Tibial nerve (tissue), 4 donors: ENCODE measurements at regions not wholly inside any gene's neighbourhood (a gene's known extent, or its start where the extent isn't known, plus 50 kb on each side); places are given as distances from the start of the nearest gene placed in this dataset.

ENCODE experiments used
- DNase-seq, 2 donors: peaks; one replicate each; pipeline ENCODE4 v3.0.0-alpha.2; 2019; ENCODE audit warnings: low spot score in 2 of 2
- H3K27ac ChIP-seq, 4 donors: fragments of 200-600 bp; sonication (generic) in 3 of 4; one replicate each; pipeline ENCODE4 v1.5.1; 2017 to 2019; ENCODE audit warnings: mild to moderate bottlenecking in 1 of 4
- H3K27me3 ChIP-seq, 2 donors: fragments of 200-600 bp; sonication (generic) in 1 of 2; one replicate each; pipeline versions ENCODE4 v1.5.1 to v1.6.0; 2017 to 2019
- H3K36me3 ChIP-seq, 3 donors: fragments of 200-600 bp; sonication (generic); one replicate each; pipeline ENCODE4 v1.5.1; 2018 to 2019
- H3K4me1 ChIP-seq, 4 donors: fragments of 200-600 bp; sonication (generic) in 3 of 4; one replicate each; pipeline ENCODE4 v1.5.1; 2017 to 2019
- H3K4me3 ChIP-seq, 4 donors: fragments of 200-600 bp; sonication (generic) in 3 of 4; one replicate each; pipeline ENCODE4 v1.5.1; 2017 to 2019; ENCODE audit warnings: mild to moderate bottlenecking in 1 of 4, moderate library complexity in 1 of 4
- H3K9me3 ChIP-seq, 4 donors: fragments of 200-600 bp; sonication (generic) in 3 of 4; one replicate each; pipeline ENCODE4 v1.5.1; 2017 to 2019
- EP300 ChIP-seq, 2 donors: sonication (generic); formaldehyde crosslinking; IDR thresholded peaks; one replicate each; pipeline ENCODE4 v1.6.1; 2017; ENCODE audit warnings: antibody characterized with exemption in 2 of 2, mild to moderate bottlenecking in 1 of 2
- POLR2A ChIP-seq, 2 donors: fragments of 450-650 bp; IDR thresholded peaks; one replicate each; pipeline ENCODE4 v1.6.1; 2017; ENCODE audit warnings: antibody characterized with exemption in 2 of 2, mild to moderate bottlenecking in 2 of 2, moderate library complexity in 2 of 2
- WGBS, 2 donors: methylation state at CpG; one replicate each; pipeline ENCODE4 v1.1.5; 2018; 5-methylcytosine and 5-hydroxymethylcytosine counted together
- TF ChIP-seq, protein P1 (sequence below), 5 experiments: fragments of 200-600 bp in 3 of 5; fragments of 450-650 bp in 2 of 5; sonication (generic) in 3 of 5; IDR thresholded peaks; one replicate each; pipeline ENCODE4 v1.5.1; 2016 to 2019; ENCODE audit warnings: antibody characterized with exemption in 5 of 5, mild to moderate bottlenecking in 3 of 5, moderate library complexity in 2 of 5

DNA sequence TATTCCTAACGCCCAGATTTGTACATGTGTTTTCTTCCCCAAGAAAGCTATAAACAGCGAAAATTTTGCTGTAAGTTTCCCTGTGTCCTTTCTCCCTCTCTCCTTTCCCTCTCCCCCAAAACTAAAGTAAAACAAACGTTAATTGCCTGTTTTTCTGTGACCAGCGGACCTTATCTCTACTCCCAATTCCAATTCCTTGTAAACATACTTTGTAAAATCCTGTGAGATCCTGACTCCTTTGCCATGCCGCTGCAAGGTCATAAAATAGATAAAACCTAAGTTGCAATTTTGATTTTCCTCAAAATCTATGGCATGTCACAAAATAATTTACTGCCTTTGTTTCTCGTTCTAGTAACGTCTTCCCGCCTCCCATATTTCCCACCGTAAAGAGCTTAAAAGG lies 217.6 kb downstream of the USP6NL start:
- Histone ChIP-seq H3K36me3 (no peaks in the 10 kb centered on the region), H3K4me1 (peaks cover 0 to 6% (median 0%) of the 10 kb centered on the region in 4 donors), H3K27me3 (no peaks in the 10 kb centered on the region), H3K9me3 (no peaks in the 10 kb centered on the region), H3K27ac (no peak overlapping the region), H3K4me3 (no peak overlapping the region)
- no peak for DNase-seq
- TF ChIP-seq POLR2A (IDR thresholded peaks at IDR 0.05) (no peak), EP300 (IDR thresholded peaks at IDR 0.05) (no peak)
- TF ChIP-seq, protein P1, sequence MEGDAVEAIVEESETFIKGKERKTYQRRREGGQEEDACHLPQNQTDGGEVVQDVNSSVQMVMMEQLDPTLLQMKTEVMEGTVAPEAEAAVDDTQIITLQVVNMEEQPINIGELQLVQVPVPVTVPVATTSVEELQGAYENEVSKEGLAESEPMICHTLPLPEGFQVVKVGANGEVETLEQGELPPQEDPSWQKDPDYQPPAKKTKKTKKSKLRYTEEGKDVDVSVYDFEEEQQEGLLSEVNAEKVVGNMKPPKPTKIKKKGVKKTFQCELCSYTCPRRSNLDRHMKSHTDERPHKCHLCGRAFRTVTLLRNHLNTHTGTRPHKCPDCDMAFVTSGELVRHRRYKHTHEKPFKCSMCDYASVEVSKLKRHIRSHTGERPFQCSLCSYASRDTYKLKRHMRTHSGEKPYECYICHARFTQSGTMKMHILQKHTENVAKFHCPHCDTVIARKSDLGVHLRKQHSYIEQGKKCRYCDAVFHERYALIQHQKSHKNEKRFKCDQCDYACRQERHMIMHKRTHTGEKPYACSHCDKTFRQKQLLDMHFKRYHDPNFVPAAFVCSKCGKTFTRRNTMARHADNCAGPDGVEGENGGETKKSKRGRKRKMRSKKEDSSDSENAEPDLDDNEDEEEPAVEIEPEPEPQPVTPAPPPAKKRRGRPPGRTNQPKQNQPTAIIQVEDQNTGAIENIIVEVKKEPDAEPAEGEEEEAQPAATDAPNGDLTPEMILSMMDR (IDR thresholded peaks at IDR 0.05): no peak
- 71 to 76% methylated on average over 9 of the region's 9 CpGs for WGBS, 2 donors

DNA sequence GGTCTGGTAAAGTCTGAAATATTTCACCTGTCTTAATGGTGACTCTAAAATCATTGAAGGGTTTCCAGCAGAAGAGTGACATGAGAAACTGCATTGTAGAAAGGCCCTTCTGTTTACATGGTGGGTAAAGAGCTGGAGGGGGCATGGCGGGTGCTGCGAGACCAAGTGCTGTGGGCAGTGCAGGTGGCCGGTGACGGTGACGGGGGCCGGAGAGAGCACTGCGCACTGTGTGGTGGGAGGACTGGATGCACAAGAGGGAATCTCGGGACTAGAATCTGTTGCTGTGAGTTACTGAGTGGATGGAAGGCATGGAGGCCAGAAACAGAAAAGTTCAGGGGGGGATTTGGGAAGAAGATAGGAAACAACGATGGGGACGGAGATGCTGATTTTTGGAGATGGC lies 218.7 kb downstream of the USP6NL start:
- no peaks in the 10 kb centered on the region for H3K27me3 ChIP-seq
- no peak for DNase-seq
- H3K9me3 ChIP-seq: no peaks in the 10 kb centered on the region
- peaks cover 0 to 1% (median 0%) of the 10 kb centered on the region in 4 donors for H3K4me1 ChIP-seq
- H3K4me3 ChIP-seq: no peak overlapping the region
- H3K27ac ChIP-seq: no peak overlapping the region
- no peaks in the 10 kb centered on the region for H3K36me3 ChIP-seq
- 94 to 96% methylated on average over 10 of the region's 10 CpGs for WGBS, 2 donors
- TF ChIP-seq POLR2A (IDR thresholded peaks at IDR 0.05): no peak
- no peak for TF ChIP-seq EP300 (IDR thresholded peaks at IDR 0.05)
- TF ChIP-seq, protein P1 (IDR thresholded peaks at IDR 0.05): no peak

DNA sequence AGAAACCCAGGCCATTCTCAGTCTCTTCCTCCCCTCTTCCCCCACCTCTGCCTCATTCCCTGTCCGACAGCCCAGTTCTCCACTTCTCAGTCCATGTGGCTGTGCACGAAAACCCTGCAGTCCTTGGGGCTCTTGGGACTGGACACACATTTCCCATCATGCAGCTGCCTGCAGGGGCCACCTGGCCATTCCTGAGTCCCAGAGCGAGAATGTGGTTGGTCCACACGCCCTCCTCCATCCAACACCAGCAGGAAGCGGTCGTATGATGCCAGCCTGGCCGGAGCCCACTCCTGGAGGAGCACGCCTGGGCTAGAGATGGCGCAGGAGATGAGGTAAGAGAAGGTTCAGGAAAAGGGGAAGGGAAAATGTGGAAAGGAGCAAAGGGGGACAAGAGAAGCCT lies 222.5 kb downstream of the USP6NL start:
- DNase-seq: no peak
- H3K4me1 ChIP-seq: peaks cover 0 to 6% (median 0%) of the 10 kb centered on the region in 4 donors
- no peak for TF ChIP-seq POLR2A (IDR thresholded peaks at IDR 0.05)
- TF ChIP-seq, protein P1 (IDR thresholded peaks at IDR 0.05): no peak
- TF ChIP-seq EP300 (IDR thresholded peaks at IDR 0.05): no peak
- H3K36me3 ChIP-seq: no peaks in the 10 kb centered on the region
- no peaks in the 10 kb centered on the region for H3K9me3 ChIP-seq
- 89 to 90% methylated on average over 9 of the region's 9 CpGs for WGBS, 2 donors
- H3K27me3 ChIP-seq: no peaks in the 10 kb centered on the region
- no peak overlapping the region for H3K27ac ChIP-seq
- H3K4me3 ChIP-seq: no peak overlapping the region

DNA sequence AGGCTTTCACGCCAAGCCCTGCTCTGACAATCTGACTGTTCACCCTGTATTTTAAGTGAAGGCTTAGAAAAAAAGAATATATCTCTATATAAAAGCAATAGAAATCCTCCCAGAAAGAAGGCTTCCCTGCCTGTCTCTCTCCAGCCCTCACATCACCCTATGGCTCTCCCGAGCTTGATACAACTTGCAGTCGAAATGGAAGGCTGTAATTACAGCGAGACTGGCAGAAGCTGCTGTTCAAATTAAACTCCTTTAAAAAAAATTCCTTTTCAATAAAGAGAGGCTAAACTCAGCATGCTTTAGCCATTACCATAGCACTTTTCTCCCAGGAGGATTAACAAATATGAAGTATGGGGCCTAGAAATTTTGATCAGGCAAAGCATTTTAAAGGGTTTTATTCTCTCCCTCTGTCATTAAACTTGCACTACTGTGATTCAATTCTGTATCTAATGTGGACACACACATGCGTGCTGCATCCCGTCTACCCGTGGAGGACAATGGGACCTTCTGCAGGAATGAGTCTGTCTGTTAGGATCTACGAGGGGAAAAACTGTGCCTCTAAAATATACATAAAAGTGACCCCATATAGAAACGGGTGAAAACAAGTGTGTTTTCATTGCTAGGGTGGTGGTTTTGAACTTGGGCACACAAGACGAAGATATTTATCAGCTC lies 223.8 kb downstream of the USP6NL start:
- 42 to 51% methylated on average over 10 of the region's 10 CpGs for WGBS, 2 donors
- TF ChIP-seq, protein P1 (IDR thresholded peaks at IDR 0.05): no peak
- no peak for TF ChIP-seq POLR2A (IDR thresholded peaks at IDR 0.05)
- no peak for TF ChIP-seq EP300 (IDR thresholded peaks at IDR 0.05)
- Histone ChIP-seq H3K9me3 (no peaks in the 10 kb centered on the region), H3K4me1 (peaks cover 0 to 6% (median 0%) of the 10 kb centered on the region in 4 donors), H3K36me3 (no peaks in the 10 kb centered on the region), H3K27me3 (no peaks in the 10 kb centered on the region), H3K27ac (no peak overlapping the region), H3K4me3 (no peak overlapping the region)
- no peak for DNase-seq

DNA sequence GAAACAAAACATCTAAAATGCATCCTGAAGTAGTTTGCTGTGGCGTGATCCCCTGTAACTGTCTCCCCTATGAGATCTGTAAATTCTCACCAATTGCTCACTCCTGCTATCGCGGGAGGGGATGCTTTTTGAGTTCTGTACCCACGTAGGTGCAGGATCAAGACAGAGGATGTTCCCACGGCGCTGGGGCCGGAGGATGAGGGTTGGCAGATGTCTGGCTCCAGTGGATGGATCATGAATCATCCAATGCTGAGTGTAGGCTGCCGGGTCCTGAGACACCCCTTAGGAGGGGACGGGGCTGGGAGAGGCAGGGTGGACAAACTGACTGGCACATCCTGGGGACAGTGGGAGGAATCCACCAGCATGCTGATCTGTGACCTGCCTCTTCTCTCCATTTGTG lies 224.4 kb downstream of the USP6NL start:
- Histone ChIP-seq H3K4me1 (peaks cover 0 to 6% (median 0%) of the 10 kb centered on the region in 4 donors), H3K4me3 (no peak overlapping the region), H3K9me3 (no peaks in the 10 kb centered on the region), H3K27ac (no peak overlapping the region), H3K36me3 (no peaks in the 10 kb centered on the region), H3K27me3 (no peaks in the 10 kb centered on the region)
- TF ChIP-seq, protein P1 (IDR thresholded peaks at IDR 0.05): no peak
- no peak for DNase-seq
- WGBS, 2 donors: 78 to 82% methylated on average over 9 of the region's 9 CpGs
